GM19372 (cell line): ENCODE measurements at regions not wholly inside any gene's neighbourhood (a gene's known extent, or its start where the extent isn't known, plus 50 kb on each side); places are given as distances from the start of the nearest gene placed in this dataset.
"Not testable (repeated sequence)": the region's sequence is repeated elsewhere in the genome, so short reads cannot be mapped to it uniquely, and the experiment has no call there.

ENCODE experiments used
- ATAC-seq: cut with Tn5 transposase; IDR thresholded peaks from one replicate; pipeline ENCODE4 v1.9.1; 2021; ENCODE audit warnings: mild to moderate bottlenecking, low read depth, moderate library complexity; ENCODE audit not compliant: unreplicated experiment

DNA sequence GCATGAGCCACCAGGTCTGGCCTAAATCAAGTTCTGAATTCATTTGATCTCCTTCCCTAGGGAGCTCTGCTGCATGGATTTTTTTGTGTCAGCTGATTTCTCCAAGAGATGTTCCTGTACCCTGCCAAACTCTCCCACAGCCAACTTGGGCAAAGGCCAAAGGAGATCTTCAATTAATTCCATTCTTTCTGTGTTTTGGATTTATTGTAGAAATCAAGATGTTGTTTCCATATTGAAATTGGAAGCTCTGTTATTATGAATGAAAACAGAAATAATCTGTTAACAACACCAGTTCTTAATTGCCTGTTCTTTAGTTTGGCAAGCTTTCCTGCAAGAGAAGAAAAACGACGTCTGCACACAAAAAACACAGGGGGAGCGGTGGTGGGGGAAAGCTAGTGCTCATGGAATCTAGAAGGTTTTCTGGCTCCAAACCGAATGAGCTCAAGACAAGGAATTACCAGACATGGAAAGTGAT lies 86.5 kb upstream of the ABCC4 start:
- no peak for ATAC-seq

DNA sequence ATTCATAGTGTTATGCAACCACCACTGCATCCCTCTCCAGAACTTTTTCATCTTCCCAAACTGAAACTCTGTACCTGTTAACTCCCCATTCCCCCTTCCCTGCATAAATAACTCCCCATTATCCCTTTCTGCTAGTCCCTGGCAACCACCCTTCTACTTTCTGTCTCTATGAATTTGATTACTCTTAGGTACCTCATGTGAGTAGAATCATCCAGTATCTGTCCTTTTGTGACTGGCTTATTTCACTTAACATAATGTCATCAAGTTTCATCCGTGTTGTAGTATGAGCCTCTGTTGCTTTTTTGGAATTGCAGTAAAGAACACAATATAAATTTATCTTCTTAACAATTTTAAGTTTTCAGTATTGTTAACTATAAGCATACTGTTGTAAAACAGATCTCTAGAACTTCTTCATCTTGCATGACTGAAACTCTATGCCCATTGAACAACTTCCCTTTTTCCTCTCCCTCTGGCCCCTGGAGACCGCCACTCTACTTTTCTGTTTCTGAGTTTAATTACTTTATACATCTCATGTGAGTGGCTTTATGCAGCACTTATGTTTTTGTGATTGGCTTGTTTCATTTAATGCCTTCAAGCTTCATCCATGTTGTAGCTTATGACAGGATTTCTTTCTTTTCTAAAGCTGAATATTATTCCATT lies 87.3 kb upstream of the ABCC4 start:
- peak; percentile 47 for ATAC-seq

DNA sequence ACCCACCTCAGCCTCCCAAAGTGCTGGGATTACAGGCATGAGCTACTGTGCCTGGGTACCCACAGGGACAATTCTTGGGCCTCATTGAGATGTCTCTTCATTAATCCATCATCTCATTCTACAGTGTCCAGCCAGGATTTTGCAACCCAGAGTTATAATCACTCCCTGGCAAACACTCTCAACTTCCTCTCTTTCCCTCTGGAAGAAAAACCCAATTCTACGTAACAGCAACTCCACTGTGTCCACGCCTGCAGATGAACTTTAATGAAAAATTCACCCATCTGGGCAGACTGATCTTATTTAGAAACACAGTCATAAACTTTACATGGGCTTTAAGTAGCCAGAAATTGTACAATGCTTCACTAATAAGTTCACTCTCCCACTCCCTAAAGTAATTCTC lies 90.1 kb upstream of the ABCC4 start:
- no peak for ATAC-seq

DNA sequence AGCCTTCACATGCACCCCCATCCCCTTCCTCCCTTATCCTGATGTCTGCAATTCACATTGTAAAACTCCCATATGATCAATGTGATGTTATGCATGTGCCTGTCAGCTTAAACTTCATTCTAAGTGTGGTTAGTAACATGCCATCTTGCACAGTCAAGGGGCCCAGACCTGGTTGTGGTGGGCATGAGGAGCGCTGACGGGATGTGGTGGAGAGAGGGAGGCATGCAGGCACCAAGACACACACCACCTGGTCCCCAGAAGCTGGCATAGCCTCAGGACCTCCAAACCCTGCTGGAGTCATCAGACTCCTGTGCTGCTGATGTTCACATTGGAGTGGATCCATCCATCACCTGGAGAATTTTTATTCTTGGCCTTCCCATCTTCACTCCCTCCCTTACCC lies 90.5 kb upstream of the ABCC4 start:
- ATAC-seq: no peak

DNA sequence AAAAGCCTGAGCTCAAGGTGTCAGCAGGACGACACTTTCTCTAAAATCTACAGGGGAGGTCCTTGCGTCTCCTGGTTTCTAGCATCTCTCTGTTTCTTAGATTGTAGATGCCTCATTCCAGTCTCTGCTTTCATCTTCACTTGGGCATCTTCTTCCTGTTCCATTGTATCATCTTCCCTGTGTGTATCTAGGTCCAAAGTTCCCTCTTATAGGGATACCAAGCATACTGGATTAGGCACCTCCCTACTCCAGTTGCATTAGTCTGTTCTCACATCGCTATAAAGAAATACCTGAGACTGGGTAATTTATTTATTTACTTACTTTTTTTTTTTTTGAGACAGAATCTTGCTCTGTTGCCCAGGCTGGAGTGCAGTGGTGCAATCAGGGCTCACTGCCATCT lies 91.3 kb upstream of the ABCC4 start:
- ATAC-seq: no peak

DNA sequence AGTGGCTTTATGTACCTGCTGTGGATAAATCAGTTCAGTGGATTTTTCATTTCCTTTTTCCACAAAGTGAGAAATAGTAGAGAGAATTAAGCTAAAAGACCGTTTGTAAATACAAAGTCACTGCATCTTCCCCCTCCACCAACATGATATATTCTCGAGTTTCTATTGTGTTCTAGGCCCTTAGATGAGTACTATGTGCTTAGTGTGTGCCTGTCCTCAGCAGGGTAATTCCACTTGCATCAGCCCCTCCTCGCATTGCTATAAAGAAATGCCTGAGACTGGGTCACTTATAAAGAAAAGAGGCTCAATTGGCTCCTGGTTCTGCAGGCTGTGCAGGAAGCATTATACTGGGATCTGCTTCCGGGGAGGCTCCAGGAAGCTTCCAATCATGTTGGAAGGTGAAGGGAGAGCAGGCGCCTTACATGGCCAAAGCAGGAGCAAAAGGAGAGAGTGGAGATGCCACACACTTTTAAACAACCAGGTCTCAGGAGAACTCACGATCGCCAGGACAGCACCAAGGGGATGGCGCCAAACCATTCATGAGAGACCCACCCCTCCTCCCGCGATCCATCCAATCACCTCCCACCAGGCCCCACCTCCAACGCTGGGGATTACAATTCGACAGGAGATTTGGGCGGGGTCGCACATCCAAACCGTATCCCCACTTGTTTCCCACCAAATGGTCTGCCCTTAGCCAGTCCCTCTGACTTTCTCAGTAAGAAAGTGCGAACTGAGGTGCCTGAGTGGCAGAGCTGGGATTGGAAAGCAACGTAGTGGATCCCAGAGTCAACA lies 102.3 kb upstream of the ABCC4 start:
- ATAC-seq: peak; percentile 26

DNA sequence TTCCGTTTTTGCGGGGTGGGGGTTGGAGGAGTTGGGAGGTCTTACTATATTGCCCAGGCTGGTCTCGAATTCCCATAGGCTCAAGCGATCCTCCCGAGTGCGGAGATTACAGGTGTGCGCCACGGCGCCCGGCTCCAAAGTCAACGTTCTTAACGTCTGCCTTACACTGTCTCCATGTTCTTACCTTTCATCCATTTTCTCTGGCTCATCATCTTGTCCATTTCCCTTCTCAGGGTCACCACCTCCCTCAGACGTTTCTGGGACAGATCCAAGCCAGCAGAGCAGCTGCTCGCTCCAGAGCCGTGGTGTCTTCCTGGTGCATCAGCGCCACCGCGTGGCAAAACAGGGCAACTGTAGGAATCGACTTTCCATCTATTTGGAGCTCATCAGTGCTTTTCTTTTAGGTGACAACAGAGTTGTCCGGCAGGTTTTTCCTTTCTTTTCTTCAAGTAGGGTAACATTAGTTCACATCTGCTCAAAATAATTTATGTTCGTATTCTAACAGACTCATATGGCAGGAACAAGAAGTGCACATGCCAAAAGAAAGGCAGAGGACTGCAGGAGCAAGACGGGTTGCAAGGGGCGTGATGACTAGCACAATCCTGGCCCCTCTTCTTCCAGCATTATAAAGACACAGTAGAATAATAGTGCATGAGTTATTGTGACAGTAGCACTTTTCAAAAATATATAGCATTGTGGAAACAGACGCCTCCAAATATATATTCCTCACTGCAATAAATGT lies 103.1 kb upstream of the ABCC4 start:
- ATAC-seq: peak; percentile 89

DNA sequence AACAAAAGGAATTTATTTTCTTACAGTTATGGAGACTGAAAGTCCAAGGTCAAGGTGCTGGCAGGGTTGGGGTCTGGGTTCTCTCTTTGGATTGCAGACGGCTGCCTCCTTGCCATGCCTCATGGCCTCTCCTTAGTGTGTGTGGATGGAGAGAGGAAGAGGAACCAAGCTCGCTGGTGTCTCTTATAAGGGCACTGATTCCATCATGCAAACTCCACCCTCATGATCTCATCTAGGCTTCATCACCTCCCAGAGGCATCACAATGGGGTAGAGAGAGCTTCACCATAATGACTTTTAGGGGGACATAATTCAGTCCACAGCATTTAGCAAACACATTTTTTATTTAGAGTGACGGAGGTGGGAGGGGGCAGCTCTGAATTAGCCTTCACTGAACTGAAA lies 104.9 kb upstream of the ABCC4 start:
- no peak for ATAC-seq

DNA sequence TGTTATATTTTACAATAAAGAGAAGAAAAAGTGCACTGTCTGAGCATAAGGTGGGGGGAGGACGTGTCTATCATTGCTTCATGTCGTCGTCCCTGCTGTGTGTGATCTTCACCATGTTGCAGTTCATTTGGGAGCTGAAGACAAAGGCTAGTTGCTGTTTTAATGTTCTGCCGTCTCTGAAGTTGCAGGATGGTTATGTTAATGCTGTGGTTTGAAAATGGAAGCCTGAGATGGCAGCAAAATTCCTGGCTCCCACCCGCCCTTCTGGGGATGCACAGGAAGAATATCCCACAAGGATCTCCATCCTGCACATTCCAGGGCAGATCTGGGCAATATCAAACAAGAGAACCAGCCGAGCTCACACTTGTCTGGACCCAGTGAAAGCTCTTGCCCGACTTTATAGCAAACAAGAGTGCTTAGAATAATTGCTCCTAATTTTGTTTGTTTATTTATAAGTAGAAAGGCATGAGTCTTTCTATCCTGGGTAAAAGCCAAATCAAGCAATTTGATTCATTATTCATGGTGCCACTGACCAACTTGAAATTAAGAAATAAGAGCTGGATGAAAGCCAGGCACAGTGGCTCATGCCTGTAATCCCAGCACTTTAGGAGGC lies 110.3 kb upstream of the ABCC4 start:
- ATAC-seq: no peak

DNA sequence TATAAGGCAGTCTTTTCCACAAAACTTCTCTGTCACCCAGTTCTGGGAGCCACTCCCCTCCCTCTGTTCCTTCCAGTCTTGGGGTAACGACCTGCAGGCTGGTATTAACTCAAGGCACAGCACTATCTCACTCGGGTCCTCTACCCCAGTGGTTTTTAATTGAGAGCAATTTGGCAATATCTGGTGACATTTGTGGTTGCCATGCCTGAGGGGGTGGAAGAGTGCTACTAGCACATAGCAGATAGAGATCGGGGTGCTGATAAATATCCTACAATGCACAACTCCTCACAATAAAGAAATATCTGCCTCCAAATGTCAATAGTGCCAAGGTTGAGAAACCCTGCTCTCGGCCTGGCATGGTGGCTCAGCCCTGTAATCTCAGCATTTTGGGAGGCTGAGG lies 117.7 kb upstream of the ABCC4 start:
- ATAC-seq: no peak

DNA sequence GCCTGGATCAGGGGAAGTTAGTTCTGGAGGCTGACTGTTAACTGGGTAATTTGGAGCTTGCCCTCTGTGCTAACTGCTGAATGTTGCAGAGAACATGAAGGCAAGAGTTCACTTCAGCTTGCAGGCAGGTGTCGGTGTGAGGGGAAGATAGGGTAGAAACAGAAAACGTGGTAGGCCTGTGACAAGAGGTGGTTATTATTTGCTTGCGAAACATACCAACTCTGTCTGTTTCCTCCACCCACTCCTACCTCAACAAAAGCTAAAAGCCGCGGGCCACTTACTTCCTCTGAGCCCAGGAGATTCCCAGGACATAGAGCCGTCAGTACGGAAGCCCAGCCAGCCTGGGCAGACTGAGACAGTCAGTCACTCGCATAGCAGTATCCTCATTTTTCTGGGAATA lies 119.2 kb upstream of the ABCC4 start:
- peak; percentile 73 for ATAC-seq

DNA sequence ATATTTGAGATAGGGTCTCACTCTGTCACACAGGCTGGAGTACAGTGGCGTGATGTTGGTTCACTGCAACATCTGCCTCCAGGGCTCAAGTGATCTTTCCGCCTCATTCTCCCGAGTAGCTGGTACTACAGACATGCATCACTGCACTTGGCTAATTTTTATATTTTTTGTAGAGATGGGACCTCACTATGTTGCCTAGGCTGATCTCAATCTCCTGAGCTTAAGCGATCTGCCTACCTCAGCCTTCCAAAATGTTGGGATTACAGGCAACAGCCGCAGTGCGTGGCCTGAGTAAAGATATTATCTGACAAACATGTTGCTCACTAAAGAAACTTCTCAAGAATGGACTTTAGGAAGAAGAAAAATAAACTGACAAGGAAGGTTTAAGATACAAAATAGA lies 125.4 kb upstream of the ABCC4 start:
- no peak for ATAC-seq

DNA sequence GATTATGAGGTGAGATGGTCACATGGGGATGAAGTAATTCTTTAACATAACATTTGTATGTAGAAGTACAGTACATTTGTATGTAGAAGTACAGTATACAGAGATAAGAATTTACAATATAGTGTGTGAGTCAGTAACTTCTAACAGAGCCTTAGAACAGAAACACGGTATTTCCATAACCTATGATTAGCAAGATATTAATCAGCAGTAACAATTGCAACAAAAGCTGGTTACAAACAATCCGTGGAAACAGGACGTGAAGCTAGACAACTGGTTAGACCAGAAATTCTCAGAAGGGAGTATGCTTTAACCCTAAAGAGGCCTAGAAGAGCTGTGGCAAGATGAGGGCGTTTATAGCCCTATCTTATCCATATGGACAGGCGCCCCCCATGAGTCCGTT lies 122.0 kb upstream of the CLDN10 start:
- not testable (repeated sequence) for ATAC-seq

DNA sequence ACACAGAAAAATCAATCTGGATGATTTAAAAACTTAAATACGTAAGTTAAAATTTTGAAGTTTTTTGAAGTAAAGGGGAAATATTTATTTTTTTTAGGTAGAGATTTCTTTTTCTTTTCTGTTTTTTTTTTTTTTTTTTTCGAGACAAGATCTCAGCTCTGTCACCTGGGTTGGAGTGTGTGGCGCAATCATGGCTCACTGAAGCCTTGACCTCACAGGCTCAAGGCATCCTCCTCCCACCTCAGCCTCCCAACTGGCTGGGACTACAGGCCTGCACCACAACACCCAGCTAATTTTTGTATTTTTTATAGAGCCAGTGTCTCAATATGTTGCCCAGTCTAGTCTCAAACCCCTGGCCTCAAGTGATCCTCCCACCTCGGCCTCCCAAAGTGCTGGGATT lies 120.4 kb upstream of the CLDN10 start:
- ATAC-seq: no peak

DNA sequence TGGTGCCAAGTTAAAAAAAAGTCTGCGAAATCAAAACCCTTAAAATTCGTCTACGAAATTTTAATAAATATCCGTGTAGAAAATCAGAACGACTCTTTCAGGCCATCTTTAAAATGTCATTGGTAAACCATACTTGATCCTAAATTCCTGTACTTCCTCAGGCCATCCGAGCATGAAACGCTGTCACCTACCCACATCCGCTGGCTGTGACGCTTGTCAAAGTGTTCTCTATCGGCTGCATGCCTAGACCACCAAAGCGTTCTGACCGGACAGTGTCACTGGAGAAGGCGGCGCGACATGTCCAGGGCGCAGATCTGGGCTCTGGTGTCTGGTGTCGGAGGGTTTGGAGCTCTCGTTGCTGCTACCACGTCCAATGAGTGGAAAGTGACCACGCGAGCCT lies 119.0 kb upstream of the CLDN10 start:
- ATAC-seq: no peak

DNA sequence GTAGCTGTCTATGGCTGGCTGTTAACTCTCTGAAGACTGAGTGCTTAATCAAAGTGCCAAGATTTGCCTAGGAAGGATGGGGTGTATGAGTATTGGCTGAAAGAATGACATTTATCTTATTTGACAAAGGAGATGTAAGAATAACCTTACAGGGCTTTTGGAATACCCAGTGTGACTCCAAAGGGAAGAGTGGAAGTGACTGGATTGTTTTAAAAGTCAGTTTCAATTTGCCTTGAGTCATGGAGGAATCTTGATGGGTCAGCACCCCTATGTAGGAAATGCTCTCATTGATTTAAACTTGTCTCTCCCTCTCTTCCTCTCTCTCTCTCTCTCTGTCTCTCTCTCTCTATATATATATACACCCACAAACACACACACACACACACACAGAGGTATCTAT lies 118.4 kb upstream of the CLDN10 start:
- no peak for ATAC-seq

DNA sequence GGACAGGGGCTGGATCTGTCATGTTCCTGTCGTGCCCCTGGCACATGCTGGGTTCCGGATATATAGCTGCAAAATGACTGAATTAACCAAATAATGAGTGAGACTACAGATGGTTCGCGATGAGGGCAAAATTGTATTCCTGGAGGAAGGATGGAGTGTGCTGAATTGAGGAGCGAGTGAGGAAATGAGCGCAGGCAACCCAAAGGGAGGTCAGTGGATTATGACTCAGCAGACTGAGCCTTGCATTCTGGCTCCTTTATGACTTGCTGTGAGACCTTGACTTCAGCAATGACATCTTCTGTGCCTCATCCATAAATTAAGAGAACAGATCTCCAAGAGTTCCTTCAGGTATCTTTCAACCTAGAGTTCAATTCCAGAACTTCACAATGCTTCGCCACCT lies 115.0 kb upstream of the CLDN10 start:
- ATAC-seq: no peak

DNA sequence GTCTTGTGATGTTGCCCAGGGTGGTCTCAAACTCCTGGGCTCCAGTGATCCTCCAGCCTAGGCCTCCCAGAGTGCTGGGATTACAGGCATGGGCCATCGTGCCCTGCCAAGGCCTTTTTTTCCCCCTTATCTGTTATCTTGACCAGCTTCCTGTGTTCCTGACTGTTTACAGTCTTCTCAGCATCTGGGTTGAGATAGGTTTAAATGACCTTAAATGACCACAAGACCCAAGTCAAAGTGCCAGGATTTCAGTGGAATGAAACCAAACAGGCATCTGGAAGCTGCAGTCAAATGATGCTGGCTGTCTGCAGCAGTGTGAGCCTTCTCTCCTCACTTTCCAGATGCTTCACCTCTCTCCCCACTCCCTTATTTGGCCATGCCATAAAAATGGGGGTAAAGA lies 114.2 kb upstream of the CLDN10 start:
- ATAC-seq: no peak

DNA sequence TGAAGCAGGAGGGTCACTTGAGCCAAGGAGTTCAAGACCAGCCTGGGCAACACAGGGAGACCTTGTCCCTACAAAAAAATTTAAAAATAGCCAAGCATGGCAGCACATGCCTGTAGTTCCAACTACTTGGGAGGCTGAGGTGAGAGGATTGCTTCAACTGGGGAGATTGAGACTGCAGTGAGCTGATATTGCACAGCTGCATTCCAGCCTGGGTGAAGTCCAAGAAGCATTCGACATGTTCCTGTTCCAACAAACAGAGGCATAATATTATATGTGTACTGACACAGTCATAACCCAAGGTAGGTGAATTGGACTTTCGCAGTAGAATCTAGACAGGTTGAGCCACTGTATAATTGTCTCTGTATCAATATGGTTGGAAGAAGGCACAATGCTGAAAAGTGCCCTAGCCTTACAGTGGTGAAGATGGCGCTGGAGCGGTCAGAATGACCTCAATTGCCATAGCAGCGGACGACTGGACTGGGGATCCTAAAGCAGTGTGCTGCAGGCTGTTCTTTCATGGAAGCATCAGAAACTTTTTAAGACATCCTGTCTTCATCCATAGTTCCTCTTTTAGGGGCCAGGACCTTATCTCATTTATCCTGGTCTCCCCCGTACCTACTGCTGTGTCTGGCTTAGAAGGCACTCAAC lies 112.0 kb upstream of the CLDN10 start:
- ATAC-seq: no peak

DNA sequence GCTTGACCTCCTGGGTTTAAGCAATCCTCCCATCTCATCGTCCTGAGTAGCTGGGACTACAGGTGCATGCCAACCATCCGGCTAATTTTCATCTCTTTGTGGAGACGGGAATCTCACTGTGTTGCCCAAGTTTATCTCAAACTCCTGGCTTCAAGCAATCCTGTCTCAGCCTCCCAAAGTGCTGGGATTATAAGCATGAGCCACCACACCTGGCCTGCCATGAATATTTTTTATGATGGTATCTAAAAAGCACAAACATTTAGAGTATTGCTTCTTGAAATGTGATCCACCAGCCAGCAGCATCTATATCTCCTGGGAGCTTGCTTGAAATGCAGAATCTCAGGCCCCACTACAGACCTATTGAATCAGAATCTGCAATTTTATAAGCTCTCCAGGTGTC lies 111.2 kb upstream of the CLDN10 start:
- no peak for ATAC-seq
